Hepatocyte (in vitro differentiated cells): ENCODE measurements at regions not wholly inside any gene's neighbourhood (a gene's known extent, or its start where the extent isn't known, plus 50 kb on each side); places are given as distances from the start of the nearest gene placed in this dataset.

Source experiments
- EZH2 ChIP-seq: fragments of 200-600 bp; sonication (generic); IDR thresholded peaks from 2 replicates; pipeline ENCODE4 v1.6.1; 2016; ENCODE audit warnings: antibody characterized with exemption, mild to moderate bottlenecking, borderline replicate concordance
- EZH2phosphoT487 ChIP-seq: fragments of 200-600 bp; sonication (generic); IDR thresholded peaks from one replicate; pipeline ENCODE4 v1.6.1; 2018; ENCODE audit warnings: antibody characterized with exemption, mild to moderate bottlenecking, low read depth, moderate library complexity; ENCODE audit not compliant: unreplicated experiment, severe bottlenecking
- TF ChIP-seq, protein P1 (sequence below): fragments of 200-600 bp; sonication (generic); IDR thresholded peaks from 2 replicates; pipeline ENCODE4 v1.5.1; 2016; ENCODE audit warnings: antibody characterized with exemption, mild to moderate bottlenecking; ENCODE audit not compliant: poor library complexity

DNA sequence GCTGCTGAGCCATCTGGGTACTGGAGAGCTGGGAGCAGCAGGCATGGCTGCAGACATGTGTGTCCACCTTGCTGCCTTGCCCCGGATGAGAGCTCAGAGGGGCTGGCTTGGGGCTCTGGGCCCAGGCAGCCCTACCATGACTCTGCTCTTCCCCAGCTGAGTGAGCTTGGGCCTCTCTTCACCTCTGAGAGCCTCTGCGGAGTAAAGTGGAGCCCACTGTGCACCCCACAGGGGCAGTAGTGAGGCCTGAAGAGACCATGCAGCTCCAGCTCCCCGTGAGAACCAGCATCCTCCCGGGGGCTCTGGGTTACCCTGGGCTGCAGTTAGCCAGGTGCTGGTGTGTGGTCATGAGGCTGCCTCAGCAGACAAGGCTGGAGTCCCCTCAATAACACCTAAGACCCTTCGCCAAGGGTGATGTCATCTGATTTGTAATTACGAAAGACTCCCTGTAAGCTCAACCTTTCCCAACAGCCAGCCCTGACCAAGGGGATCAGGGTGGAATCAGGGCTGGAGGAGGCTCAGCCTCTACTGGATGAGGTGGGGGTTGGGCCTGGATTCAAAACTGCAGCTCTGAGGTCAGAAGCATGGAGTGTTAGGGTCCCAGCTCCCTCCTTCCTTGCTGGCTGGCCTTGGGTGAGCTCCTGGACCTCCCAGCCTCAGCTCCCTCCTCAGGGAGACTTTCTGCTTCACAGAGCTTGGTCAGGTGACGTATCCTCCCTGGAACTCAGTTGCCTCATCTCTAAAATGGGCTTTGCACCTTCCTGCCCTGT, 308.0 kb downstream of the MATN1 start:
- TF ChIP-seq, protein P1, sequence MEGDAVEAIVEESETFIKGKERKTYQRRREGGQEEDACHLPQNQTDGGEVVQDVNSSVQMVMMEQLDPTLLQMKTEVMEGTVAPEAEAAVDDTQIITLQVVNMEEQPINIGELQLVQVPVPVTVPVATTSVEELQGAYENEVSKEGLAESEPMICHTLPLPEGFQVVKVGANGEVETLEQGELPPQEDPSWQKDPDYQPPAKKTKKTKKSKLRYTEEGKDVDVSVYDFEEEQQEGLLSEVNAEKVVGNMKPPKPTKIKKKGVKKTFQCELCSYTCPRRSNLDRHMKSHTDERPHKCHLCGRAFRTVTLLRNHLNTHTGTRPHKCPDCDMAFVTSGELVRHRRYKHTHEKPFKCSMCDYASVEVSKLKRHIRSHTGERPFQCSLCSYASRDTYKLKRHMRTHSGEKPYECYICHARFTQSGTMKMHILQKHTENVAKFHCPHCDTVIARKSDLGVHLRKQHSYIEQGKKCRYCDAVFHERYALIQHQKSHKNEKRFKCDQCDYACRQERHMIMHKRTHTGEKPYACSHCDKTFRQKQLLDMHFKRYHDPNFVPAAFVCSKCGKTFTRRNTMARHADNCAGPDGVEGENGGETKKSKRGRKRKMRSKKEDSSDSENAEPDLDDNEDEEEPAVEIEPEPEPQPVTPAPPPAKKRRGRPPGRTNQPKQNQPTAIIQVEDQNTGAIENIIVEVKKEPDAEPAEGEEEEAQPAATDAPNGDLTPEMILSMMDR: no peak
- no peak for TF ChIP-seq EZH2phosphoT487
- TF ChIP-seq EZH2: no peak
